Fibroblast of skin of scalp (primary cell): ENCODE measurements at regions not wholly inside any gene's neighbourhood (a gene's known extent, or its start where the extent isn't known, plus 50 kb on each side); places are given as distances from the start of the nearest gene placed in this dataset.

Experiments
- DNase-seq: peaks from one replicate; pipeline ENCODE4 v3.0.0-alpha.2; 2013

GRCh38 chr10:3016016-3016415, 51.3 kb upstream of the PFKP start:
- DNase-seq: no peak

GRCh38 chr10:3014968-3015367, 52.4 kb upstream of the PFKP start:
- DNase-seq: peak; percentile 18

- DNase-seq: no peak
Measured at GRCh38 chr10:3012223-3012622, 55.1 kb upstream of the PFKP start.

- no peak for DNase-seq
Measured at GRCh38 chr10:3010816-3011460, 56.4 kb upstream of the PFKP start.

GRCh38 chr10:3010334-3010733, 57.0 kb upstream of the PFKP start:
- DNase-seq: no peak

- DNase-seq: no peak
Measured at GRCh38 chr10:3009341-3009740, 58.0 kb upstream of the PFKP start.

GRCh38 chr10:3008518-3009195, 58.7 kb upstream of the PFKP start:
- DNase-seq: no peak

GRCh38 chr10:3006607-3007006, 60.7 kb upstream of the PFKP start:
- DNase-seq: no peak

- no peak for DNase-seq
Measured at GRCh38 chr10:3006093-3006492, 61.3 kb upstream of the PFKP start.

- DNase-seq: no peak
Measured at GRCh38 chr10:3002304-3002703, 65.0 kb upstream of the PFKP start.

- DNase-seq: peak; percentile 28
Measured at GRCh38 chr10:3000048-3000447, 67.3 kb upstream of the PFKP start.

GRCh38 chr10:2994221-2994961, 73.0 kb upstream of the PFKP start:
- peak; percentile 80 for DNase-seq

- no peak for DNase-seq
Measured at GRCh38 chr10:2993636-2994035, 73.7 kb upstream of the PFKP start.

- DNase-seq: no peak
Measured at GRCh38 chr10:2992401-2993198, 74.7 kb upstream of the PFKP start.

- no peak for DNase-seq
Measured at GRCh38 chr10:2990764-2991163, 76.6 kb upstream of the PFKP start.

- no peak for DNase-seq
Measured at GRCh38 chr10:2989292-2989947, 77.9 kb upstream of the PFKP start.

- no peak for DNase-seq
Measured at GRCh38 chr10:2987185-2987768, 80.1 kb upstream of the PFKP start.

- DNase-seq: no peak
Measured at GRCh38 chr10:2986391-2986801, 81.0 kb upstream of the PFKP start.

GRCh38 chr10:2985729-2986232, 81.6 kb upstream of the PFKP start:
- DNase-seq: peak; percentile 19

GRCh38 chr10:2984682-2985081, 82.7 kb upstream of the PFKP start:
- no peak for DNase-seq

GRCh38 chr10:2982146-2982545, 85.2 kb upstream of the PFKP start:
- DNase-seq: no peak

GRCh38 chr10:2981361-2981801, 86.0 kb upstream of the PFKP start:
- peak; percentile 53 for DNase-seq
